ENCODE measurements at regions not wholly inside any gene's neighbourhood (a gene's known extent, or its start where the extent isn't known, plus 50 kb on each side); places are given as distances from the start of the nearest gene placed in this dataset.

DNA sequence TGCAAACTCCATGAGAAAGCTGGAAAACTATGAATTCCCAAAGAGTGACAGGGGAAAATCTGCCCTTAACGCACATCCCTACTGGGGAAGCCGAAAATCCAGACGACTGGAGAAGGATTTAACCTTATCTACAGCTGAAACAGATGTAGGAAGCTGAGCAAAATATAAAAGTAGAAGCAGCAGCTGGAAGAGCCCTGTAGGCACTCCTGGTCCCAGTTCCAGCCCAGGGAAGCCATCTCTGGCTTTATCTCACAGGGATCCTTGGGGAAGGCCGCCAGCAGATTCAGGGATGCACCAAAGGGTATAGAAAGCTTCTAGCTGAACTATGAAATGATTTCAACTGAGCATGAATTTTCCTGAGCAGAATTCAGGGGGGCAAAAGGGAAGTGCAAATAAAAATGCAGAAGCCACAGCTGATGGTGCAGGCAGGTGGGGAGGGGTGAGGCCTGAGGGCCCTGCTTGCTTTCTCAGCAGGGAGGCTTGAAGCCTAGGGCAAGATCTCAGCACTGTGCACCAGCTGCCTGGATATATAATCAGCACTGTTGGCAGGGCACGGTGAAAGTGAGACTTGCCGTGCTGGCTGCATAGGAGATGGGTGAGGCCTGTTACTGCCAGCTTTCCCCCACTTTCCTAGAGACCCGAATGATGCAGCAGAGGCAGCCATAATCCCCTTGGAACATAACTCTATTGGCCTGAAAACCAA is 2019.5 kb upstream of the NUDT12 start:
- no peak for TF ChIP-seq BACH2 (CRISPR knock-in tag; IDR thresholded peaks at IDR 0.05; ENCODE audit: borderline replicate concordance)
- no peak for TF ChIP-seq TCF4 (CRISPR knock-in tag; IDR thresholded peaks at IDR 0.05; ENCODE audit: borderline replicate concordance)
- no peak for TF ChIP-seq ISL1 (CRISPR knock-in tag; IDR thresholded peaks at IDR 0.05)
- no peak for TF ChIP-seq ZFP30 (CRISPR knock-in tag; IDR thresholded peaks at IDR 0.05)
- TF ChIP-seq, protein P1, sequence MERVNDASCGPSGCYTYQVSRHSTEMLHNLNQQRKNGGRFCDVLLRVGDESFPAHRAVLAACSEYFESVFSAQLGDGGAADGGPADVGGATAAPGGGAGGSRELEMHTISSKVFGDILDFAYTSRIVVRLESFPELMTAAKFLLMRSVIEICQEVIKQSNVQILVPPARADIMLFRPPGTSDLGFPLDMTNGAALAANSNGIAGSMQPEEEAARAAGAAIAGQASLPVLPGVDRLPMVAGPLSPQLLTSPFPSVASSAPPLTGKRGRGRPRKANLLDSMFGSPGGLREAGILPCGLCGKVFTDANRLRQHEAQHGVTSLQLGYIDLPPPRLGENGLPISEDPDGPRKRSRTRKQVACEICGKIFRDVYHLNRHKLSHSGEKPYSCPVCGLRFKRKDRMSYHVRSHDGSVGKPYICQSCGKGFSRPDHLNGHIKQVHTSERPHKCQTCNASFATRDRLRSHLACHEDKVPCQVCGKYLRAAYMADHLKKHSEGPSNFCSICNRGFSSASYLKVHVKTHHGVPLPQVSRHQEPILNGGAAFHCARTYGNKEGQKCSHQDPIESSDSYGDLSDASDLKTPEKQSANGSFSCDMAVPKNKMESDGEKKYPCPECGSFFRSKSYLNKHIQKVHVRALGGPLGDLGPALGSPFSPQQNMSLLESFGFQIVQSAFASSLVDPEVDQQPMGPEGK (CRISPR knock-in tag; IDR thresholded peaks at IDR 0.05; ENCODE audit: borderline replicate concordance): no peak
- TF ChIP-seq ZNF565 (CRISPR knock-in tag; conservative IDR thresholded peaks at IDR 0.05; ENCODE audit: low read depth): no peak
- TF ChIP-seq ZFP3 (CRISPR knock-in tag; IDR thresholded peaks at IDR 0.05): no peak
- TF ChIP-seq, protein P2, sequence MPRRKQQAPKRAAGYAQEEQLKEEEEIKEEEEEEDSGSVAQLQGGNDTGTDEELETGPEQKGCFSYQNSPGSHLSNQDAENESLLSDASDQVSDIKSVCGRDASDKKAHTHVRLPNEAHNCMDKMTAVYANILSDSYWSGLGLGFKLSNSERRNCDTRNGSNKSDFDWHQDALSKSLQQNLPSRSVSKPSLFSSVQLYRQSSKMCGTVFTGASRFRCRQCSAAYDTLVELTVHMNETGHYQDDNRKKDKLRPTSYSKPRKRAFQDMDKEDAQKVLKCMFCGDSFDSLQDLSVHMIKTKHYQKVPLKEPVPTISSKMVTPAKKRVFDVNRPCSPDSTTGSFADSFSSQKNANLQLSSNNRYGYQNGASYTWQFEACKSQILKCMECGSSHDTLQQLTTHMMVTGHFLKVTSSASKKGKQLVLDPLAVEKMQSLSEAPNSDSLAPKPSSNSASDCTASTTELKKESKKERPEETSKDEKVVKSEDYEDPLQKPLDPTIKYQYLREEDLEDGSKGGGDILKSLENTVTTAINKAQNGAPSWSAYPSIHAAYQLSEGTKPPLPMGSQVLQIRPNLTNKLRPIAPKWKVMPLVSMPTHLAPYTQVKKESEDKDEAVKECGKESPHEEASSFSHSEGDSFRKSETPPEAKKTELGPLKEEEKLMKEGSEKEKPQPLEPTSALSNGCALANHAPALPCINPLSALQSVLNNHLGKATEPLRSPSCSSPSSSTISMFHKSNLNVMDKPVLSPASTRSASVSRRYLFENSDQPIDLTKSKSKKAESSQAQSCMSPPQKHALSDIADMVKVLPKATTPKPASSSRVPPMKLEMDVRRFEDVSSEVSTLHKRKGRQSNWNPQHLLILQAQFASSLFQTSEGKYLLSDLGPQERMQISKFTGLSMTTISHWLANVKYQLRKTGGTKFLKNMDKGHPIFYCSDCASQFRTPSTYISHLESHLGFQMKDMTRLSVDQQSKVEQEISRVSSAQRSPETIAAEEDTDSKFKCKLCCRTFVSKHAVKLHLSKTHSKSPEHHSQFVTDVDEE (CRISPR knock-in tag; IDR thresholded peaks at IDR 0.05): no peak
